ENCODE measurements at regions not wholly inside any gene's neighbourhood (a gene's known extent, or its start where the extent isn't known, plus 50 kb on each side); places are given as distances from the start of the nearest gene placed in this dataset.

DNA sequence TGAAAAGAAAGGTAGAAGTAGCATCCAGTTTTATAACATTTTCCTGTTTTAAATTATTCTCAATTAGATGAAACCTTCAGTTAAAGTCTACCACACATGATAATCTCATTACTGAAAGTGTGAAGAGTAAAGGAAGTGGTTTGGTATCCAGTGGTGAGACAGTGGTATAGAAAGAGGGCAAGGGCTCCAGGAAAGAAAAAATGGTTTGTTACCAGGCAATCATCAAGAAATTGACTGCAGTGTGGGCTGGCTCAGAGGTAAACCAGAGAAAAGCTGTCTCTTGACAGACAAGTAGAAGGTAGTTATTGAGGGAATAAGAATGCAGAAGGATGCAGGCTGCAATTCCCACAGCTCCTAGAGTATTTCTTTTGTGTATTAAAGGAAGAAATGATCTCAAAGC lies 406.2 kb downstream of the TLL1 start:
- intact Hi-C loops (cut with micrococcal nuclease) = no loop called here
- no peak for TF ChIP-seq CTCF (IDR thresholded peaks at IDR 0.05)
- ChIA-PET CTCF (no interaction called here), POLR2A (no interaction called here)
- Mint-ChIP-seq H3K4me1 (no peaks in the 10 kb centered on the region), H3K9me3 (no peaks in the 10 kb centered on the region), H3K4me3 (no peak overlapping the region), H3K36me3 (ENCODE audit: low read depth) (no peaks in the 10 kb centered on the region), H3K27me3 (no peaks in the 10 kb centered on the region), H3K27ac (no peak overlapping the region)
- ATAC-seq (ENCODE audit: low read depth) (no peak), DNase-seq (no peak)

DNA sequence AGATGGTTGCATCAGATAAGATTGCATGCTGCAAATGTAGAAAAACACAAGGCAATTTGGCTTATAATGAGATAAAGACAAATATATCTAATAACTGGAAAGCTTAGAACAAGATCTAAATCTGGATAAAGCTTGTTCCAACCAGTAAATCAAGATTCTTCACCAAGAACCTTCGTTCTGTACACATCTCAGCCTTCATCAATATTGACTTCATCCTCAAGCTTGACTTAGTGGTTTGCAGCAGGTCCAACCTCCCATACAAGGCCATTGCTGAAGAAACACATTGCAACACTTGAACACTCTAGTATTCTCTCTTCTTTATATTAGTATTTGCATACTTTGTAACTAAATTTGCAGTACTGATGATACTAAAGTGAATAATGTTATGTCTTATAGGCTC lies 407.6 kb downstream of the TLL1 start:
- DNase-seq = no peak
- intact Hi-C loops (cut with micrococcal nuclease) = no loop called here
- ATAC-seq (ENCODE audit: low read depth) = no peak
- no peak for TF ChIP-seq CTCF (IDR thresholded peaks at IDR 0.05)
- Mint-ChIP-seq H3K9me3 (no peaks in the 10 kb centered on the region), H3K4me3 (no peak overlapping the region), H3K4me1 (no peaks in the 10 kb centered on the region), H3K36me3 (ENCODE audit: low read depth) (no peaks in the 10 kb centered on the region), H3K27ac (no peak overlapping the region), H3K27me3 (no peaks in the 10 kb centered on the region)
- POLR2A ChIA-PET = no interaction called here
- CTCF ChIA-PET = no interaction called here

- CTCF ChIA-PET = no interaction called here
- TF ChIP-seq CTCF (IDR thresholded peaks at IDR 0.05) = no peak
- DNase-seq = no peak
- no peaks in the 10 kb centered on the region for H3K4me1 Mint-ChIP-seq
- H3K27me3 Mint-ChIP-seq = no peaks in the 10 kb centered on the region
- H3K9me3 Mint-ChIP-seq = no peaks in the 10 kb centered on the region
- POLR2A ChIA-PET = no interaction called here
- no peaks in the 10 kb centered on the region for H3K36me3 Mint-ChIP-seq (ENCODE audit: low read depth)
- H3K27ac Mint-ChIP-seq = no peak overlapping the region
- ATAC-seq (ENCODE audit: low read depth) = no peak
- H3K4me3 Mint-ChIP-seq = no peak overlapping the region
- intact Hi-C loops (cut with micrococcal nuclease) = no loop called here
Observed at GRCh38 chr4:166282081-166282770, 409.2 kb downstream of the TLL1 start.

GRCh38 chr4:166284221-166284620 lies 411.2 kb downstream of the TLL1 start:
- Mint-ChIP-seq H3K27ac (no peak overlapping the region), H3K27me3 (no peaks in the 10 kb centered on the region), H3K9me3 (no peaks in the 10 kb centered on the region), H3K4me1 (no peaks in the 10 kb centered on the region), H3K36me3 (ENCODE audit: low read depth) (no peaks in the 10 kb centered on the region), H3K4me3 (no peak overlapping the region)
- ATAC-seq (ENCODE audit: low read depth) = no peak
- intact Hi-C loops (cut with micrococcal nuclease) = no loop called here
- CTCF ChIA-PET = no interaction called here
- TF ChIP-seq CTCF (IDR thresholded peaks at IDR 0.05) = no peak
- no peak for DNase-seq
- POLR2A ChIA-PET = no interaction called here

DNA sequence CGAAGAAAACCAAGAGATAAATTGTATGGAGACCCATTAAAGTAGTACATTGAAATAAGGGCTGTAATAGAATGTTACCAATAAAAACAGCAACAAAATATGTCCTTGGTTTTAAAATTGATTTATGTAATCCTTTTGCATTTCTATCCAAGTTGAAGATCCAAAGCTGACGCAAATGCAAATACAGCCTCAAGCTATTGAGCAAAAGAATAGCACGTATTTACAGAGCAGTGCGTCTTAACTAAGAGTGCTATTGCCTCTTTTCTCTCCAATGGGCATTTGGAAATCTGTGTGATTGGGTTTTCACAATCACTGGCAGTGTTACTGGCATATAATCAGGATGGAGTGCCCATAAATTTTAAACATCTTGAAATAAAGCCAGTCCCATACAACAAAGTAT lies 417.4 kb downstream of the TLL1 start:
- Mint-ChIP-seq H3K36me3 (ENCODE audit: low read depth) (no peaks in the 10 kb centered on the region), H3K27ac (no peak overlapping the region), H3K9me3 (no peaks in the 10 kb centered on the region), H3K4me3 (no peak overlapping the region), H3K27me3 (no peaks in the 10 kb centered on the region), H3K4me1 (no peaks in the 10 kb centered on the region)
- CTCF ChIA-PET = no interaction called here
- TF ChIP-seq CTCF (IDR thresholded peaks at IDR 0.05) = no peak
- DNase-seq (no peak), ATAC-seq (ENCODE audit: low read depth) (no peak)
- intact Hi-C loops (cut with micrococcal nuclease) = no loop called here
- POLR2A ChIA-PET = no interaction called here
